Ishikawa (cell line): ENCODE measurements at regions not wholly inside any gene's neighbourhood (a gene's known extent, or its start where the extent isn't known, plus 50 kb on each side); places are given as distances from the start of the nearest gene placed in this dataset.

ENCODE experiments used
- CEBPB ChIP-seq: IDR thresholded peaks from 2 replicates; pipeline ENCODE4 v1.6.1; 2012
- CREB1 ChIP-seq: IDR thresholded peaks from 2 replicates; pipeline ENCODE4 v1.6.1; 2012; ENCODE audit warnings: low read depth
- EGR1 ChIP-seq: IDR thresholded peaks from 2 replicates; pipeline ENCODE4 v1.6.1; 2012
- EP300 ChIP-seq: IDR thresholded peaks from 2 replicates; pipeline ENCODE4 v1.6.1; 2012; ENCODE audit warnings: borderline replicate concordance
- FOXM1 ChIP-seq: IDR thresholded peaks from 2 replicates; pipeline ENCODE4 v1.6.1; 2012; ENCODE audit warnings: low read depth, borderline replicate concordance
- NFIC ChIP-seq: IDR thresholded peaks from 2 replicates; pipeline ENCODE4 v1.6.1; 2012
- RAD21 ChIP-seq: IDR thresholded peaks from 2 replicates; pipeline ENCODE4 v1.6.1; 2012; ENCODE audit warnings: low read depth
- TAF1 ChIP-seq: IDR thresholded peaks from 2 replicates; pipeline ENCODE4 v1.6.1; 2012; ENCODE audit warnings: low read depth, mild to moderate bottlenecking
- TCF12 ChIP-seq: IDR thresholded peaks from 2 replicates; pipeline ENCODE4 v1.6.1; 2012; ENCODE audit warnings: low read depth
- TEAD4 ChIP-seq: IDR thresholded peaks from 2 replicates; pipeline ENCODE4 v1.6.1; 2012
- YY1 ChIP-seq: IDR thresholded peaks from 2 replicates; pipeline ENCODE4 v1.6.1; 2012; ENCODE audit warnings: low read depth
- ZBTB7A ChIP-seq: IDR thresholded peaks from 2 replicates; pipeline ENCODE4 v1.6.1; 2012; ENCODE audit warnings: low read depth
- TF ChIP-seq, protein P1 (sequence below): IDR thresholded peaks from 2 replicates; pipeline ENCODE4 v1.6.1; 2012
- TF ChIP-seq, protein P2 (sequence below): IDR thresholded peaks from 2 replicates; pipeline ENCODE4 v1.6.1; 2012
- TF ChIP-seq, protein P3 (sequence below): IDR thresholded peaks from 2 replicates; pipeline ENCODE4 v1.6.1; 2012; ENCODE audit warnings: low read depth, mild to moderate bottlenecking

DNA sequence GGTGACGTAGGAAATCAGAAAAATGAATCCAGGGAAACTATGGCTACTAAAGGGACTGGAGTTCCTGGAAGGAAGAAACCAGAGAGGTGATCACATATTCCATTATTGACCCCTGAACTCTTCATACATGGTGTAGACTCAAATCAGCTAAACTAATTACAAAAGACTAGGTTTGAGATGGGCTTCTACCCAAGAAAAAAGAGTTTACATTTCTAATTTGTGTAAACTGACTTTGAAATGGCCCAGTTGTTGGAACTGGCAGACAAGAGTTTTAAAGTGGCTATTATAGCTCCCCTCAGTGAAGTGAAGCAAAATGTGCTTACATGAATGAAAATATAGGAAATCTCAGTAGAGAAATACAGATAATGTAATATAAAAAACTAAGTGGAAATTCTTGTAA is 1619.4 kb upstream of the SEL1L start:
- TF ChIP-seq CEBPB (no peak), NFIC (no peak), TCF12 (no peak), TEAD4 (no peak)
- TF ChIP-seq, protein P1, sequence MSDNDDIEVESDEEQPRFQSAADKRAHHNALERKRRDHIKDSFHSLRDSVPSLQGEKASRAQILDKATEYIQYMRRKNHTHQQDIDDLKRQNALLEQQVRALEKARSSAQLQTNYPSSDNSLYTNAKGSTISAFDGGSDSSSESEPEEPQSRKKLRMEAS = no peak
- TF ChIP-seq, protein P2, sequence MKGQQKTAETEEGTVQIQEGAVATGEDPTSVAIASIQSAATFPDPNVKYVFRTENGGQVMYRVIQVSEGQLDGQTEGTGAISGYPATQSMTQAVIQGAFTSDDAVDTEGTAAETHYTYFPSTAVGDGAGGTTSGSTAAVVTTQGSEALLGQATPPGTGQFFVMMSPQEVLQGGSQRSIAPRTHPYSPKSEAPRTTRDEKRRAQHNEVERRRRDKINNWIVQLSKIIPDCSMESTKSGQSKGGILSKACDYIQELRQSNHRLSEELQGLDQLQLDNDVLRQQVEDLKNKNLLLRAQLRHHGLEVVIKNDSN = no peak

DNA sequence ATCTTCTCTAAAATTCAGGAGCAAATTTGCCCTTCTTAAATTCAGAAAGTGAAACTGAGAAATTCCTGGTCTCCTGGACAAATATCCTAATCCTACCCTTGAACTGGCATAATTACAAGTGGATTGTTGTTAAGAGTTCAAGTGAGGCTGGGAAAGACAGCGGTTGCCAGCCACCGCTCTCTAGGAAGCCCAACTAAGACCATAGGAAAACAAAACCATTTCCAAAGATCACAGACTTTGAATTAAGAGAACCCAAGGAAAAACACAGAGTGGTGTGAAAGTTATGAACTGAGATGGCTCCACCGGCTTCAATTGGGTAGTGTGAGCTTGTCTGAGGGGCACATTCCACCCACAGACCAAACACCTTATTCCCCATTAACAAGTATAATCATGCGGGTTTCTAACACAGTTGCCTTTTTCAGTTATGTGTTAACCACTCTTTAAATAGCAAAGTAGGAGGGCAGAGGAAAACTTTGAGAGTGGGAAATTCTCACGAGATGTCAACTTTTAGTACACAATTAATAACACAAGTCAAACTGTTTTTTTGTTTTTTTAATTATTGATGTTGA is 1628.8 kb upstream of the SEL1L start:
- no peak for TF ChIP-seq ZBTB7A
- TF ChIP-seq, protein P2 = no peak
- TF ChIP-seq, protein P3, sequence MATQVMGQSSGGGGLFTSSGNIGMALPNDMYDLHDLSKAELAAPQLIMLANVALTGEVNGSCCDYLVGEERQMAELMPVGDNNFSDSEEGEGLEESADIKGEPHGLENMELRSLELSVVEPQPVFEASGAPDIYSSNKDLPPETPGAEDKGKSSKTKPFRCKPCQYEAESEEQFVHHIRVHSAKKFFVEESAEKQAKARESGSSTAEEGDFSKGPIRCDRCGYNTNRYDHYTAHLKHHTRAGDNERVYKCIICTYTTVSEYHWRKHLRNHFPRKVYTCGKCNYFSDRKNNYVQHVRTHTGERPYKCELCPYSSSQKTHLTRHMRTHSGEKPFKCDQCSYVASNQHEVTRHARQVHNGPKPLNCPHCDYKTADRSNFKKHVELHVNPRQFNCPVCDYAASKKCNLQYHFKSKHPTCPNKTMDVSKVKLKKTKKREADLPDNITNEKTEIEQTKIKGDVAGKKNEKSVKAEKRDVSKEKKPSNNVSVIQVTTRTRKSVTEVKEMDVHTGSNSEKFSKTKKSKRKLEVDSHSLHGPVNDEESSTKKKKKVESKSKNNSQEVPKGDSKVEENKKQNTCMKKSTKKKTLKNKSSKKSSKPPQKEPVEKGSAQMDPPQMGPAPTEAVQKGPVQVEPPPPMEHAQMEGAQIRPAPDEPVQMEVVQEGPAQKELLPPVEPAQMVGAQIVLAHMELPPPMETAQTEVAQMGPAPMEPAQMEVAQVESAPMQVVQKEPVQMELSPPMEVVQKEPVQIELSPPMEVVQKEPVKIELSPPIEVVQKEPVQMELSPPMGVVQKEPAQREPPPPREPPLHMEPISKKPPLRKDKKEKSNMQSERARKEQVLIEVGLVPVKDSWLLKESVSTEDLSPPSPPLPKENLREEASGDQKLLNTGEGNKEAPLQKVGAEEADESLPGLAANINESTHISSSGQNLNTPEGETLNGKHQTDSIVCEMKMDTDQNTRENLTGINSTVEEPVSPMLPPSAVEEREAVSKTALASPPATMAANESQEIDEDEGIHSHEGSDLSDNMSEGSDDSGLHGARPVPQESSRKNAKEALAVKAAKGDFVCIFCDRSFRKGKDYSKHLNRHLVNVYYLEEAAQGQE = no peak
- TF ChIP-seq TCF12 = no peak

DNA sequence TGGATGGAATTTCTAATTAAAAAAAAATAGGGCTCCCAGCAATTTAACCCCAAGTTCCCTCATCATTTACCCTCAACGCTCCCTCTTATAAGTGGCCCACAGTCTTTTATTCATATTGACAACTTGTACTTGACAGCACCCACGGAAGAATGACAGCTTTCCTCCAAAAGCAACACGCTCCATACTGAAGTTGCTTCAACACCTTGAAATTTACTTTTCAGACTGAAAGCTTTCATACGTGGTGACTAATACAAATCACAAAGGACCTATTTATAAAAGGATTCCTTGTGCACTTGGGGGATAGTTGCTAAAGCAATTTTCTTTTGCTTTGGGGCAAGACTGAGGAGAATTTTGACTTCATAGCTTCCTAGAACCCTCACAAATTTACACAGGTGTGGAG is 1629.4 kb upstream of the SEL1L start:
- TF ChIP-seq CEBPB (no peak), ZBTB7A (no peak), RAD21 (no peak)

DNA sequence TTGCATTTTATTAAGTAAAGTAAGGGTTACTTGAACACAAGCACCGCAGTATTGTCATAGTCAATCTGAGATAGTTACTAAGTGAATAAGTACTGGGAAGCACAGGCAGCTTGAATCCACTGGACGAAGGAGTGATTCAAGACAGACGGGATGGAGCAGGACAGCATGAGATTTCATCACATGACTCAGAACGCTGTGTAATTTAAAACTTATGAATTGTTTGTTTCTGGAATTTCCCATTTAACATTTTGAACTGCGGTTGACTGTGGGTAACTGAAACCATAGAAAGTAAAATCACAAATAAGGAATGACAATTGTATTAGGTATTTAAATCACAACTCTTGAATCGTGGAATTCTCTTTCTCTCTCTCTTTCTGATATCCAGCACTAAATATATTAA is 1630.4 kb upstream of the SEL1L start:
- TF ChIP-seq CREB1 = no peak
- TF ChIP-seq, protein P3 = no peak
- TF ChIP-seq, protein P2 = no peak
- TF ChIP-seq ZBTB7A = no peak
- no peak for TF ChIP-seq TCF12
- no peak for TF ChIP-seq YY1
- no peak for TF ChIP-seq FOXM1
- no peak for TF ChIP-seq CEBPB
- TF ChIP-seq RAD21 = no peak
- TF ChIP-seq TEAD4 = no peak
- TF ChIP-seq, protein P1 = no peak
- no peak for TF ChIP-seq TAF1
- no peak for TF ChIP-seq EP300
- TF ChIP-seq EGR1 = no peak
- no peak for TF ChIP-seq NFIC

DNA sequence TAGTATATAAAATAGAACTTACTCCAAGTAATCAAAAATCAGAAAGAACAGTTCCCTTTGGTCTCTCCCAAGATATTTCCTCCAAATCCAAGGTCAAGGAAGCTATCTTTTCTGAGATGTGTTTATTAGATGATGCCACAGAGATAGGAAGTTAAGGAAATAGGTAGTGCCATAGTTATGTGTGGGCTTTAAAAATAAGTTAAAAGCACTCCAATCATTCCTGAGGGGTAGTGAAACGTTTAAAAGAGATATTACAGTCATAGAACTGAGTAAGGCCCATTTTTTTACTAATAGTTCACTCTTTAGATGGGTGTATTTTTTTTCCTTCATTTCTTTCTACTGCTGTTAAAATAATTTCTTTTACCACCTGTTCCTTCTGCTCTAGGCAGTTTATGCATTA is 1630.9 kb upstream of the SEL1L start:
- TF ChIP-seq FOXM1 (no peak), TEAD4 (no peak), TAF1 (no peak), CREB1 (no peak), EP300 (no peak), YY1 (no peak), RAD21 (no peak), TCF12 (no peak), EGR1 (no peak), NFIC (no peak), ZBTB7A (no peak), CEBPB (no peak)
- TF ChIP-seq, protein P1 = no peak
- TF ChIP-seq, protein P2 = no peak
- TF ChIP-seq, protein P3 = no peak
